Coronary artery (tissue), 2 donors: ENCODE measurements at regions not wholly inside any gene's neighbourhood (a gene's known extent, or its start where the extent isn't known, plus 50 kb on each side); places are given as distances from the start of the nearest gene placed in this dataset.
A peak's percentile ranks its signal among the peaks of the same experiment; 100 is the strongest.
"Not testable (repeated sequence)": the region's sequence is repeated elsewhere in the genome, so short reads cannot be mapped to it uniquely, and the experiment has no call there.

Experiments used
- DNase-seq: peaks from one replicate; pipeline ENCODE4 v3.0.0-alpha.2; 2017; ENCODE audit warnings: low spot score
- H3K27ac ChIP-seq, 2 donors: fragments of 200-600 bp; sonication (generic); one replicate each; pipeline ENCODE4 v1.5.1; 2016 to 2019
- H3K4me3 ChIP-seq: fragments of 200-600 bp; sonication (generic); 2 replicates; pipeline ENCODE4 v1.5.1; 2016; ENCODE audit warnings: mild to moderate bottlenecking, moderate library complexity
- TF ChIP-seq, protein P1 (sequence below): fragments of 200-600 bp; sonication (generic); IDR thresholded peaks from one replicate; pipeline ENCODE4 v1.5.1; 2019; ENCODE audit warnings: antibody characterized with exemption

GRCh38 chr4:9000505-9001001, 128.9 kb upstream of the HMX1 start:
- TF ChIP-seq, protein P1, sequence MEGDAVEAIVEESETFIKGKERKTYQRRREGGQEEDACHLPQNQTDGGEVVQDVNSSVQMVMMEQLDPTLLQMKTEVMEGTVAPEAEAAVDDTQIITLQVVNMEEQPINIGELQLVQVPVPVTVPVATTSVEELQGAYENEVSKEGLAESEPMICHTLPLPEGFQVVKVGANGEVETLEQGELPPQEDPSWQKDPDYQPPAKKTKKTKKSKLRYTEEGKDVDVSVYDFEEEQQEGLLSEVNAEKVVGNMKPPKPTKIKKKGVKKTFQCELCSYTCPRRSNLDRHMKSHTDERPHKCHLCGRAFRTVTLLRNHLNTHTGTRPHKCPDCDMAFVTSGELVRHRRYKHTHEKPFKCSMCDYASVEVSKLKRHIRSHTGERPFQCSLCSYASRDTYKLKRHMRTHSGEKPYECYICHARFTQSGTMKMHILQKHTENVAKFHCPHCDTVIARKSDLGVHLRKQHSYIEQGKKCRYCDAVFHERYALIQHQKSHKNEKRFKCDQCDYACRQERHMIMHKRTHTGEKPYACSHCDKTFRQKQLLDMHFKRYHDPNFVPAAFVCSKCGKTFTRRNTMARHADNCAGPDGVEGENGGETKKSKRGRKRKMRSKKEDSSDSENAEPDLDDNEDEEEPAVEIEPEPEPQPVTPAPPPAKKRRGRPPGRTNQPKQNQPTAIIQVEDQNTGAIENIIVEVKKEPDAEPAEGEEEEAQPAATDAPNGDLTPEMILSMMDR = peak; percentile 85
- H3K4me3 ChIP-seq = peak overlapping the region; percentile 69
- peak; percentile 68 for DNase-seq
- not testable (repeated sequence) for H3K27ac ChIP-seq

DNA sequence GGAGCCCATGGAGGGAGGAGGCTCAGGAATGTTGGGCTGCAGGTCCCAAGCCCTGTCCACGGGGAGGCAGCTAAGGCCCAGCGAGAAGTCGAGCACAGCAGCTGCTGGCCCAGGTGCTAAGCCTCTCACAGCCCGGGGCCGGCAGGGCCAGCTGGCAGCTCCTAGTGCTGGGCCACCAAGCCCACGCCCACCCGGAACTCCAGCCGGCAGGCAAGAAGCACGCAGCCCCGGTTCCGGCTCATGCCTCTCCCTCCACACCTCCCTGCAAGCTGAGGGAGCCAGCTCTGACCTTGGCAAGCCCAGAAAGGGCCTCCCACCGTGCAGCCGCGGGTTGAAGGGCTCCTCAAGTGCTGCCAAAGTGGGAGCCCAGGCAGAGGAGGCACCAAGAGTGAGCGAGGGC, 121.3 kb upstream of the HMX1 start:
- DNase-seq, H3K4me3 ChIP-seq, H3K27ac ChIP-seq: not testable (repeated sequence)

DNA sequence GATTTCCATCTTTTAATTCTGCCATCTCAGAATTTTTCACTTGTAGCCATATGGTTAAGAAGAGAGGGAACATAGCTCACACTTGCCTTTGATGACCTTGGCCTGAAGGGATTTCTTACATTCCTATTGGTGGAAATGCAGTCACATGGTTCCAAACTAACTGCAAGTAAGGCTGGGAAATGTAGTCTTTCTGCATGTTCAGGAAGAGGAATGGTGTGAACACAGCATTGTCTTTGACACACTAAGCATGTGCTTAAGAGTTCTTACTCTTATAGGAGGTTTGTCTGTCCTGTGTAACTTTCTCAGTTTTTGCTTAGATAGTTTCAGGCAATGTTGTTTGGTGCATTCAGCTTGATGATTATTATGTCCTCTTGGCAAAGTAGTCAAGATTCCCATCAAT, 119.8 kb upstream of the HMX1 start:
- H3K4me3 ChIP-seq, DNase-seq, H3K27ac ChIP-seq: not testable (repeated sequence)

GRCh38 chr4:8990341-8990740, 118.7 kb upstream of the HMX1 start:
- not testable (repeated sequence) for H3K4me3 ChIP-seq, DNase-seq, H3K27ac ChIP-seq

GRCh38 chr4:8985786-8986185, 114.1 kb upstream of the HMX1 start:
- not testable (repeated sequence) for DNase-seq, H3K4me3 ChIP-seq, H3K27ac ChIP-seq

DNA sequence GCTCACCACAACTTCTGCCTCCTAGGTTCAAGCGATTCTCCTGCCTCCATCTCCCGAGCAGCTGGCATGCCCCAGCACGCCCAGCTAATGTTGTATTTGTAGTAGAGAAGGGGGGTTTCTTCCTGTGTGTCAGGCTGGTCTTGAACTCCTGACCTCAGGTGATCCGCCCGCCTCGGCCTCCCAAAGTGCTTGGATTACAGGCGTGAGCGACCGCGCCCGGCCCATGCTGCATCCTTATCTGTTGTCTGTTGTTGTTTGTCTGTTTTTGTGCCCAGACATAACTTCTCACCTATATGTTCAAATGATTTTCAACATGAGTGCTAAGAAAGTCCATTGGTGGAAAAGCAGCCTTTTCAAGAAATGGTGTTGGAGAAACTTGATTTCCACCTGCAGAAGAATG, 113.0 kb upstream of the HMX1 start:
- not testable (repeated sequence) for H3K4me3 ChIP-seq, H3K27ac ChIP-seq, DNase-seq

DNA sequence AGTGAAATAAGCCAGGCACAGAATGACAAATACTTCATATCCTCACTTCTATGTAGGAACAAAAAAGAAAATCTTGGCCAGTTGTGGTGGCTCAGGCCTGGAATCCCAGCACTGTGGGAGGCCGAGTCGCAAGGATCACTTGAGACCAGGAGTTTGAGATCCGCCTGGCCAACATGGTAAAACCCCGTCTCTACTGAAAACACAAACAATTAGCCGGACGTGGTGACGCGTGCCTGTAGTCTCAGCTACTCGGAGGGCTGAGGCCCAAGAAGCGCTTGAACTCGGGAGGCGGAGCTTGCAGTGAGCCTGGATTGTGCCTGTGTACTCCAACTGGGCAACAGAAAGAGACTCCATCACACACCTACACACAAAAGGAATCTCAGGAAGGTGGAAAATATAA, 112.3 kb upstream of the HMX1 start:
- not testable (repeated sequence) for H3K4me3 ChIP-seq, DNase-seq, H3K27ac ChIP-seq

GRCh38 chr4:8976466-8977128, 105.0 kb upstream of the HMX1 start:
- DNase-seq, H3K4me3 ChIP-seq, H3K27ac ChIP-seq: not testable (repeated sequence)

DNA sequence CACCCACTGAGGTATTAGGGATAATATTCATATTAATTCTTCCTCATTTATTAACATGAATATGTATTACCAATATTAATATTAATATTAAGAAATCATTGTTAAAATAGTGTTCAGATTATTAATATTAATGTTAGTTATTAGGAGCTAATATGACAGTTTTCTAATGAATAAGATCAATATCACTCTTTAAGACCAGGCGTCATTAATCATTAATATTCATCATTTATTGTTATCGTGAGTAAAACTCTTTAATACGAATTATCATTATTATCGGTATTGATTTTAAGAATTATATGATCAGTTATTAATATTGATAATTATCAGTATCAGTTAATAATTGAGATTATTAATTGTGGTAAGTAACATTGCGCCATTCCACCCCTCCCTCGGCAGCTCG, 101.0 kb upstream of the HMX1 start:
- H3K27ac ChIP-seq, H3K4me3 ChIP-seq, DNase-seq: not testable (repeated sequence)

GRCh38 chr4:8965896-8966295, 94.3 kb upstream of the HMX1 start:
- not testable (repeated sequence) for DNase-seq, H3K4me3 ChIP-seq, H3K27ac ChIP-seq

GRCh38 chr4:8964201-8964788, 92.7 kb upstream of the HMX1 start:
- DNase-seq, H3K27ac ChIP-seq: not testable (repeated sequence)
- peak overlapping the region; percentile 50 for H3K4me3 ChIP-seq

- not testable (repeated sequence) for DNase-seq, H3K27ac ChIP-seq
- peak overlapping the region; percentile 50 for H3K4me3 ChIP-seq
Measured at GRCh38 chr4:8963533-8963932, 91.9 kb upstream of the HMX1 start.

- DNase-seq, H3K27ac ChIP-seq, H3K4me3 ChIP-seq: not testable (repeated sequence)
Measured at GRCh38 chr4:8961343-8961742, 89.7 kb upstream of the HMX1 start.

DNA sequence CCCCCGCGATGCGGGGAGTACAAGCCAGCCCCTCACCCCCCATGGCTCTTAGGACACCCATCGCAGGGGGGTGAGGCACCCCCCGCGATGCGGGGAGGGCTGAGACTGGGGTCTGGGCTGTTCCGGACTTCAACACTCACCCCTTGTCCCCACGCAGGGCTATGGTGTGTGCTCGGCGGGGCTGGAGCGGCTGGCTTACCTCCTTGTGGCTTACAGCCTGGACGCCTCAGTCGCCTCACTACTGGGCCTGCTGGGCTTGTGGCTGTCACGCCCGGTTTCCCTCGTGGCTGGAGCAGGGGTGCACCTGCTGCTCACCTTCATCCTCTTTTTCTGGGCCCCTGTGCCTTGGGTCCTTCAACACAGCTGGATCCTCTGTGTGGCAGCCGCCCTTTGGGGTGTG, 87.8 kb upstream of the HMX1 start:
- not testable (repeated sequence) for H3K27ac ChIP-seq, H3K4me3 ChIP-seq, DNase-seq

DNA sequence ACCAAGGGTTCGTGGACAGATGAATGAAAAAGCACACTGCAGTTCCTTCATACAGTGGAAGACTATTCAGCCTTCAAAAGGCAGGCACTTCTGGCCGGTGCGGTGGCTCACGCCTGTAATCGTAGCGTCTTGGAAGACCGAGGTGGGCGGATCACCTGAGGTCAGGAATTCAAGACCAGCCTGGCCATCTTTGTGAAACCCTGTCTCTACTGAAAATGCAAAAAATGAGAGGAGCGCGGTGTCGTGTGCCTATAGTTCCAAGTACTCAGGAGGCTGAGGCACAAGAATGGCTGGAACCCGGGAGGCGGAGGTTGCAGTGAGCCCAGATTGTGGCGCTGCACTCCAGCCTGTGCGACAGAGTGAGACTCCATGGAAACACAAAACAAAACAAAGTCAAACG, 82.4 kb upstream of the HMX1 start:
- H3K27ac ChIP-seq, H3K4me3 ChIP-seq, DNase-seq: not testable (repeated sequence)

DNA sequence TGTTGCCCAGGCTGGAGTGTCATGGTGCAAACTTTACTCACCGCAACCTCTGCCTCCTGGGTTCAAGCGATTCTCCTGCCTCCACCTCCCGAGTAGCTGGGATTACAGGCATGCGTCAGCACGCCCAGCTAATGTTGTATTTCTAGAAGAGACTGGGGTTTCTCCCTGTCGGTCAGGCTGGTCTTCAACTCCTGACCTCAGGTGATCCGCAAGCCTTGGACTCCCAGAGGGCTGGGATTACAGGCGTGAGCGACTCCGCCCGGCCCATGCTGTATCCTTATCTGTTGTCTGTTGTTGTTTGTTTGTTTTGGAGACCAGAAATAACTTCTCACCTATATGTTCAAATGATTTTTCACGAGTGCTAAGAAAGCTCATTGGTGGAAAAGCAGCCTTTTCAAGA, 81.2 kb upstream of the HMX1 start:
- H3K27ac ChIP-seq, DNase-seq, H3K4me3 ChIP-seq: not testable (repeated sequence)

DNA sequence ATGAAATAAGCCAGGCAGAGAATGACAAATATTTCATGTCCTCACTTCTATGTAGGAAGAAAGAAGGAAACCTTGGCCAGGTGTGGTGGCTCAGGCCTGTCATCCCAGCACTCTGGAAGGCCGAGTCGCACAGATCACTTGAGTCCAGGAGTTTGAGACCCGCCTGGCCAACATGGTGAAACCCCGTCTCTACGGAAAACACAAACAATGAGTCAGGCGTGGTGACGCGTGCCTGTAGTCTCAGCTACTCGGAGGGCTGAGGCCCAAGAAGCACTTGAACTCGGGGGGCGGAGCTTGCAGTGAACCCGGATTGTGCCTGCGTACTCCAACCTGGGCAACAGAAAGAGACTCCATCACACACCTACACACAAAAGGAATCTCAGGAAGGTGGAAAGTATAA, 80.5 kb upstream of the HMX1 start:
- DNase-seq, H3K27ac ChIP-seq: not testable (repeated sequence)

GRCh38 chr4:8945506-8945905, 73.9 kb upstream of the HMX1 start:
- DNase-seq, H3K27ac ChIP-seq, H3K4me3 ChIP-seq: not testable (repeated sequence)

More for the DNA sequence above, 80.5 kb upstream of the HMX1 start:
- H3K4me3 ChIP-seq = not testable (repeated sequence)

DNA sequence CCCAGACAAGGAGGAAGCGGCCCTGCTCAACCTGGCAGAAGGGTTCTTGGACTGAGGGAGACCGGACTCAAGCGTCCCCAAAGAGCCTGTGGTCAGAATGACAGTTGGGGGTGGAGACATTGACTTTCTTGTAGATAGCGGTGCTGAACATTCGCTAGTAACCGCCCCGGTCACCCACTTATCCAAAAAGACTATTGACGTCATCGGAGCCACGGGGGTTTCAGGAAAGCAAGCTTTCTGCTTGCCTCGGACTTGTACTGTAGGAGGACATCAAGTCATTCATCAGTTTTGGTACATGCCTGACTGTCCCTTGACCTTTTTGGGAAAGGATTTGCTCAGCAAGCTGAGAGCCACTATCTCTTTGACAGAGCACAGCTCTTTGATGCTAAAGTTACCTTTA, 71.7 kb upstream of the HMX1 start:
- not testable (repeated sequence) for H3K4me3 ChIP-seq, H3K27ac ChIP-seq, DNase-seq
